Prostate gland (tissue), 2 donors: ENCODE measurements at regions not wholly inside any gene's neighbourhood (a gene's known extent, or its start where the extent isn't known, plus 50 kb on each side); places are given as distances from the start of the nearest gene placed in this dataset.

Experiments used
- POLR2A ChIP-seq: fragments of 450-650 bp; IDR thresholded peaks from one replicate; pipeline ENCODE4 v1.6.1; 2016; ENCODE audit warnings: antibody characterized with exemption, mild to moderate bottlenecking
- POLR2AphosphoS5 ChIP-seq: sonication (generic); formaldehyde crosslinking; IDR thresholded peaks from one replicate; pipeline ENCODE4 v1.6.1; 2017; ENCODE audit warnings: antibody characterized with exemption
- TF ChIP-seq, protein P1 (sequence below), 4 experiments: fragments of 200-600 bp in 2 of 4; fragments of 450-650 bp in 2 of 4; sonication (generic) in 2 of 4; IDR thresholded peaks; 1 replicate in 3 of 4; 2 replicates in 1 of 4; pipeline ENCODE4 v1.5.1; 2016 to 2019; ENCODE audit warnings: antibody characterized with exemption in 4 of 4, mild to moderate bottlenecking in 2 of 4, moderate library complexity in 2 of 4

DNA sequence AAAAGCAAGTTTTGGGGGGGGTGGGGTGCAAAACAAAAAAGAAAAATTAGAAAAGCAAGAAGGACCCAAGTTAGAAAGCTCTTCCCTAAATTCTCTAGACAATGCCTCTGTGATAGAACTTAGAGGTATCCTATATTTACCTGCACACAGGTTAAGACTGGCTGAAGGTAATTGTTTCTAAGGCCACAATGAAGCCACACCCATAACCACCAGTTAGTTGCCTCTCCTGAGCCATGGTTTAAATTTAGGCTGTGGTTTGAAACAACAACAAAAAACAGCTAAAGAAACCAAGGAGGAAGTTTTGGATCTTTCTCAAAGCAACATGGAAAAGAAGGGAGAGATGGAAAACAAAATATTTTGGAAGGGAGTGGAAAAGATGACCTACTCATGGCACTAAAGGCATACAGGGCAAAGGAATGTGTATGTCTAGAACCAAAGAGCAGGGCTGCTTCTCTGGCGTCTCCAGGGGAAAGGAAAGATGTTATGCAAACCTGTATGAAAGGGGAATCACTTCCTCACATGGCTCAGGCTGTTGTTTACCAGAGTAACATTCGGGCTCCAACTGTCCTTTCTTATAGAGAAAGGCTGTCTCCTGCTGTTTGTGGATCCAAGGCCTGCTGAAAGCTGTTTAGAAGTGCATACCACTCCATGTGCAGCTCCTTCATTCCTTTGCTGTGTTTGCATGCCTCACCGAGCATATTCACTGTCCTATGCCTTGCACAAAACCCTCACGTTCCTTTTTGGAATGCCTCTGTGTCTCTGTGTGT is 408.9 kb upstream of the MPDZ start:
- TF ChIP-seq, protein P1, sequence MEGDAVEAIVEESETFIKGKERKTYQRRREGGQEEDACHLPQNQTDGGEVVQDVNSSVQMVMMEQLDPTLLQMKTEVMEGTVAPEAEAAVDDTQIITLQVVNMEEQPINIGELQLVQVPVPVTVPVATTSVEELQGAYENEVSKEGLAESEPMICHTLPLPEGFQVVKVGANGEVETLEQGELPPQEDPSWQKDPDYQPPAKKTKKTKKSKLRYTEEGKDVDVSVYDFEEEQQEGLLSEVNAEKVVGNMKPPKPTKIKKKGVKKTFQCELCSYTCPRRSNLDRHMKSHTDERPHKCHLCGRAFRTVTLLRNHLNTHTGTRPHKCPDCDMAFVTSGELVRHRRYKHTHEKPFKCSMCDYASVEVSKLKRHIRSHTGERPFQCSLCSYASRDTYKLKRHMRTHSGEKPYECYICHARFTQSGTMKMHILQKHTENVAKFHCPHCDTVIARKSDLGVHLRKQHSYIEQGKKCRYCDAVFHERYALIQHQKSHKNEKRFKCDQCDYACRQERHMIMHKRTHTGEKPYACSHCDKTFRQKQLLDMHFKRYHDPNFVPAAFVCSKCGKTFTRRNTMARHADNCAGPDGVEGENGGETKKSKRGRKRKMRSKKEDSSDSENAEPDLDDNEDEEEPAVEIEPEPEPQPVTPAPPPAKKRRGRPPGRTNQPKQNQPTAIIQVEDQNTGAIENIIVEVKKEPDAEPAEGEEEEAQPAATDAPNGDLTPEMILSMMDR (IDR thresholded peaks at IDR 0.05) = no peak
- TF ChIP-seq POLR2A (no peak), POLR2AphosphoS5 (no peak)
